Brain microvascular endothelial cell (primary cell): ENCODE measurements at regions not wholly inside any gene's neighbourhood (a gene's known extent, or its start where the extent isn't known, plus 50 kb on each side); places are given as distances from the start of the nearest gene placed in this dataset.

Source experiments
- DNase-seq: peaks from one replicate; pipeline ENCODE4 v3.0.0-alpha.2; 2020
- H3K27ac ChIP-seq: fragments of 250-450 bp; sonication (Bioruptor Pico); 2 replicates; pipeline ENCODE4 v1.5.1; 2020; ENCODE audit warnings: mild to moderate bottlenecking, moderate library complexity
- H3K27me3 ChIP-seq: fragments of 250-450 bp; sonication (Bioruptor Pico); replicated peaks from 2 replicates; pipeline ENCODE4 v1.5.1; 2020; ENCODE audit warnings: mild to moderate bottlenecking
- H3K36me3 ChIP-seq: fragments of 250-450 bp; sonication (Bioruptor Pico); replicated peaks from 2 replicates; pipeline ENCODE4 v1.5.1; 2020; ENCODE audit warnings: mild to moderate bottlenecking
- H3K4me3 ChIP-seq: 2 replicates; pipeline ENCODE4 v1.5.1; 2011; ENCODE audit warnings: low read depth, mild to moderate bottlenecking, control low read depth, low read length, moderate library complexity
- in situ Hi-C: cut with HindIII; loops from 2 replicates; pipeline ENCODE4 v1.10.0; 2017; ENCODE audit warnings: low sequenced_read_pairs, low pct_ligation_motif_present
- TF ChIP-seq, protein P1 (sequence below): IDR thresholded peaks from 2 replicates; pipeline ENCODE4 v1.5.1; 2011; ENCODE audit warnings: low read depth, mild to moderate bottlenecking, moderate library complexity, low read length, control low read depth, inconsistent platforms; ENCODE audit errors: missing control alignments

DNA sequence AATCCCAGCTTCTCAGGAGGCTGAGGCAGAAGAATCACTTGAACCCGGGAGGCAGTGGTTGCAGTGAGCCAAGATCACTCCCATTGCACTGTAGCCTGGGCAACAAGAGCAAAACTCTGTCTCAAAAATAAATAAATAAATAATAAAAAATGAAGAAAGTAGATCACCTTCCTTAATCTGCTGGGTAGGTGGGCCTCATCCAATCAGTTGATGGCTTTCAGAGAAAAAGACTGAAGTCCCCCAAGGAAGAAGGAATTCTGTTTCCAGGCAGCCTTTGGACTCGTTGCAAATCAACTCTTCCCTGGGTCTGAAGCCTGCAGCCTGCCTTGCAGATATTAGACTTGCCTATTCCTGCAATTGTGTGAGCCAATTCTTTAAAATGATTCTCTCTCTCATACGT is 136.5 kb downstream of the TFCP2L1 start:
- Histone ChIP-seq H3K27me3 (no peaks in the 10 kb centered on the region), H3K36me3 (no peaks in the 10 kb centered on the region), H3K27ac (no peak overlapping the region), H3K4me3 (no peak overlapping the region)
- DNase-seq, result no peak
- in situ Hi-C loops, result no loop called here
- TF ChIP-seq, protein P1, sequence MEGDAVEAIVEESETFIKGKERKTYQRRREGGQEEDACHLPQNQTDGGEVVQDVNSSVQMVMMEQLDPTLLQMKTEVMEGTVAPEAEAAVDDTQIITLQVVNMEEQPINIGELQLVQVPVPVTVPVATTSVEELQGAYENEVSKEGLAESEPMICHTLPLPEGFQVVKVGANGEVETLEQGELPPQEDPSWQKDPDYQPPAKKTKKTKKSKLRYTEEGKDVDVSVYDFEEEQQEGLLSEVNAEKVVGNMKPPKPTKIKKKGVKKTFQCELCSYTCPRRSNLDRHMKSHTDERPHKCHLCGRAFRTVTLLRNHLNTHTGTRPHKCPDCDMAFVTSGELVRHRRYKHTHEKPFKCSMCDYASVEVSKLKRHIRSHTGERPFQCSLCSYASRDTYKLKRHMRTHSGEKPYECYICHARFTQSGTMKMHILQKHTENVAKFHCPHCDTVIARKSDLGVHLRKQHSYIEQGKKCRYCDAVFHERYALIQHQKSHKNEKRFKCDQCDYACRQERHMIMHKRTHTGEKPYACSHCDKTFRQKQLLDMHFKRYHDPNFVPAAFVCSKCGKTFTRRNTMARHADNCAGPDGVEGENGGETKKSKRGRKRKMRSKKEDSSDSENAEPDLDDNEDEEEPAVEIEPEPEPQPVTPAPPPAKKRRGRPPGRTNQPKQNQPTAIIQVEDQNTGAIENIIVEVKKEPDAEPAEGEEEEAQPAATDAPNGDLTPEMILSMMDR, result no peak

DNA sequence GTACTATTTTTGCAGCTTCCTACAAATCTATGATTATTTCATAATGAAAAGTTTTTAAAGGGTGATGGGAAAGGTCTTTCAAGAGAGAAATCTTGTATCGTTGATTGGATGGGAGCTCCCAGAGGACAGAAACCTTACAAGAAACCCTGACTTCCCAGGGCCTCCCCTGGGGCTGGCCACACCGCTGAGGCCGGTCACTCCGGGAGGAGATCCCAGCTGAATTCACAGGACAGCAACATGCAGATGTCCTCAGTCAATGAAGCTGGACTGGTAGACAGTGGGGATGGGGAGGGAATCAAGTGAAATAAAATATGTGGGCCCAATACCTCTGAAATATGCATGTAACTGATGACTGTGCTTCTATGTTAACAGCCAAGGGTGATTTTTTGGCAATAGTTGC is 135.6 kb downstream of the TFCP2L1 start:
- H3K27me3 ChIP-seq, result no peaks in the 10 kb centered on the region
- in situ Hi-C loops, result no loop called here
- no peak overlapping the region for H3K27ac ChIP-seq
- TF ChIP-seq, protein P1, result no peak
- no peaks in the 10 kb centered on the region for H3K36me3 ChIP-seq
- DNase-seq, result no peak
- H3K4me3 ChIP-seq, result no peak overlapping the region

DNA sequence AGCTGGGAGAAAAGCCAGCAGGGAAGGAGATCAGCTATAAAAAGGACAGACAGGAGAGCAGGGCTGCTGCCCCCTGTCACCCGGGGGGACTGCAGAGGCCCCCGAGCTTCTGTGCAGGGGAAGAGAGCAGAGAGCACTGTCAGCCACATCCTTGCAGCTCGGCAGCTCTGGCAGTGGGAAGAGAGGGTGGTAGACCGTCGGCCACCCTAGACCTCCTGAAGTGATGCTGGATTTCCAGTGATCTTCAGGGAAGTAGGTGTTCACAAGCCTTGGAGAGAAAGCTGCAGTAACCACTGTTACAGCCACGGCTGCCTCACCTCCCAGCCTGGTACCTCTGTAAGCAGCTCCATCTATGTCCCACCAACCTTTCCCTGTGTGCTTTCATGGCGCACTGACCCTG is 134.9 kb downstream of the TFCP2L1 start:
- Histone ChIP-seq H3K4me3 (no peak overlapping the region), H3K36me3 (no peaks in the 10 kb centered on the region), H3K27me3 (no peaks in the 10 kb centered on the region), H3K27ac (no peak overlapping the region)
- in situ Hi-C loops, result no loop called here
- TF ChIP-seq, protein P1, result no peak
- DNase-seq, result no peak

DNA sequence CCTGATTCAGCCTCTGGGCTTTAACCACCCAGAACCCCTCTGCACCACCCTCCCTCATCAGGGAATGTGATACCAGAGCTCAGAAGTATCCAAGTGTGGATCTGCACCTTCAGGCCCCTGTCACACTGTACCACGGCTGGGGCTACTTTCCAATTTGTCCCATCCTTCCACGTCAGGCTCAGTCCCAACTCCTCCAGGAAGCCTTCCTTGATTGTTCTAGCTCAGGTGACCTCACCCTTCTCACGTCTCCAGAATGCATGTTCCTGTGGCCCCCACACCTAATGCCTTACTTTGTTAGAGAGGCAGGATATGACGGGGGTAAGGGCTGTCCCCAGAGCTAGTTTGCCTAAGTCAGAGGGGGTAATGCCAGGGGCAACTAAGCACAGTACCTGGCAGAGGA is 134.3 kb downstream of the TFCP2L1 start:
- TF ChIP-seq, protein P1, result no peak
- Histone ChIP-seq H3K4me3 (no peak overlapping the region), H3K27me3 (no peaks in the 10 kb centered on the region), H3K27ac (no peak overlapping the region), H3K36me3 (no peaks in the 10 kb centered on the region)
- in situ Hi-C loops, result no loop called here
- DNase-seq, result no peak

DNA sequence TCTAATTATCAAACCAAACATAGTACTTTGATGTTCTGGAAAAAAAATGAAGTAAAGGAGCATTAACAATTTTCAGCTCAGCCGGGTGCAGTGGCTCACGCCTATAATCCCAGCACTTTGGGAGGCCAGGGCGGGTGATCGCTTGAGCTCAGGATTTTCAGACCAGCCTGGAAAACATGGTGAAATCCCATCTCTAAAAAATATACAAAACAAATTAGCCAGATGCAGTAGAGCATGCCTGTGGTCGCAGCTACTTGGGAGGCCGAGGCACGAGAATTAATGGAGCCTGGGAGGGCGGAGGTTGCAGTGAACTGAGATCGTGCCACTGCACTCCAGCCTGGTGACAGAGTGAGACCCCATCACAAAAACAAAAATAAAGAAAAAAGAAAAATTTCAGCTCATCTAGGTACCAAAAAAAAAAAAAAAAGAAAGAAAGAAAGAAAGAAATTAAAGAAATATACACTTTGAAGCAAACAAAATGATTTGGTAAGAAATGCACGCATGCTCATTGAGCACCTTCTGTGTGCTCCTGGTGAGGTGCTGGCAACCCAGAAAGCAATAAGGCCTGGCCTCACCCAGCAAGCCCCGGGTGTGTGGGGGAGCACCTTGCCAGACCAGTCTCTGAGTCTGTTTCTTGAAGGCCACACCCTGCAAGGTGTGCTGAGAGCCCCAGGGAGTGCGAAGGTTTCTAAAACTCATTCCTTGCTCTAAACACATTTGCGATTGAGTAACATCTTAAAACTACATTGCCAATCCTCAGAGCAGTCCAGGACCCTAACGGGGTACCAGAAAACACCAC is 133.5 kb downstream of the TFCP2L1 start:
- no peaks in the 10 kb centered on the region for H3K27me3 ChIP-seq
- no peak overlapping the region for H3K4me3 ChIP-seq
- in situ Hi-C loops, result no loop called here
- DNase-seq, result no peak
- TF ChIP-seq, protein P1, result no peak
- no peaks in the 10 kb centered on the region for H3K36me3 ChIP-seq
- H3K27ac ChIP-seq, result no peak overlapping the region

DNA sequence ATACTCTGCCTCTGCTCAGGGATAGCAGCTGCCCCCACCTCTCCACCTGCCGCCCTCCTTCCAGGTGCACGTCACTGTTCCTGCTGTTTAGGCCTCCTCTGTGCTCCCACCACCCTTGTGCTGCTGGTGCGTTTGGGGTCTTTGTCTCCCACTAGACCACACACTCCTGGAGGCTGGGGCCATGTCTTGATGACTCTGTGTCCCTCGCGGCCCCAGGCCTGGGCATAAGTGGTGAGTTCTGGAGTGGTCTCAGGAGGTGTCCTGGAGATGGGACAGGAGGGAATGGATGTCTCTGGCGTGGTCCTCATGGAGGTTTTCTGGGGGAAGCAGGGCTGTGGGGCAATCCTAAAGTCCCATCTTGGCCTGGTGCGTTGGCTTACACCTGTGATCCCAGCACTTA is 132.1 kb downstream of the TFCP2L1 start:
- H3K36me3 ChIP-seq, result no peaks in the 10 kb centered on the region
- no peak overlapping the region for H3K27ac ChIP-seq
- no peak for DNase-seq
- H3K4me3 ChIP-seq, result no peak overlapping the region
- TF ChIP-seq, protein P1, result no peak
- no peaks in the 10 kb centered on the region for H3K27me3 ChIP-seq
- in situ Hi-C loops, result no loop called here
